ENCODE measurements at regions not wholly inside any gene's neighbourhood (a gene's known extent, or its start where the extent isn't known, plus 50 kb on each side); places are given as distances from the start of the nearest gene placed in this dataset.

DNA sequence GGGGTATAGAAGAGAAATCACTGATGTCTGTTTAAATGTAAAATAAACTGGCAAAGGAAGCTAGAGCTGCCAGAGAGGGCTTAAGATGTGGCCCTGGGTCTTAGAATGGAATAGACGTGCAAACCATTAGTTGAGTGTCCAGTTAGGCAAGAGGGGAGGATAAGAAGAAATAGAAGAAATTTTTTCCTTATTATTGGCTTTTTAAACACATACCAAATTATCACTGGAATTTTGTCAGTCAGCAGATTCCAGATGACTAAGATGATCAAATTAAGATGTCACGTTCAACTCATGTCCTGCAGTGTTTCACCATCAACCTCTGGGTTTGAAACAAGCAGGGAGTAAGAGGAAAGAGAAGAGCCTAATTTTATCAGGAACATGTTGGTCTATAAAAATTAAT, 71.6 kb upstream of the C1orf21 start:
- DNase-seq (ENCODE audit: low read depth in 2 of 2), result peak; percentile 74 to 75

DNA sequence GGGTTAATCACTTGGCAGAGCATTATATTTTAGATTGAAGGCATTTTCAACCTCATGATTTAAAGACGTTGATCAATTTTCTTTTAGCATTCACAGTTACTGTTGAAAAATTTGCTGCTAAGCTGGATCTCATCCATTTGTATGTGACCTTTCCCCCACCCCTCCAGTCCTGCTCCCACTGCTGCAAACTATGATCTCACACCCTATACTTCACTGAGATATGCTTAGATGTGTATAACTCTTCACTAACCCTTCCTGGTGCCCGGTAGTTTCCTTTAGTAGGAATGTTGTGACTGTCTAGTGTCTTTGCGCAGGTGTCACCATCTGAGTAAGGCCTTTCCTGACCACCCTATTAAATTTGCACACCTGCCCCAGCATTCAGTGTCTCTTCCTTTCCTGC, 67.0 kb upstream of the C1orf21 start:
- DNase-seq (ENCODE audit: low read depth in 2 of 2), result no peak

DNA sequence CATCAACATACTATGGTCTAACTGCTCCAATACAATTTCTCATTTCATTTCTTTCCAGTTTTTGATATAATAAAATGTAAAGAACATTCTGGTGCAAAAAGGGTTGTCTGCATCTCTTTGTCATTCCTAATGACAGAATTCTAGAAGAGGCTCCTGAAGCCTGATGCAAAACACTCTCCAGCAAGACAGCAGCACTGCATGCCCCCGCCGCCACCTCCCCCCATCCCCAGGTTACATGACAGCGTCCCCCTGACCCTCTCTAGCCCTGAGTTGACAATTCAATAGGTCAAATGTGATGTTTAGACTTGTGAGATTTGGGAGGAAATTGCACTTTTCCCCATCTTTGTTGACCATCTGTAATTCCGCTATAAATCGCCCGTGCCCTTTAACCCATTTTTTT, 64.6 kb upstream of the C1orf21 start:
- no peak for DNase-seq (ENCODE audit: low read depth in 2 of 2)

DNA sequence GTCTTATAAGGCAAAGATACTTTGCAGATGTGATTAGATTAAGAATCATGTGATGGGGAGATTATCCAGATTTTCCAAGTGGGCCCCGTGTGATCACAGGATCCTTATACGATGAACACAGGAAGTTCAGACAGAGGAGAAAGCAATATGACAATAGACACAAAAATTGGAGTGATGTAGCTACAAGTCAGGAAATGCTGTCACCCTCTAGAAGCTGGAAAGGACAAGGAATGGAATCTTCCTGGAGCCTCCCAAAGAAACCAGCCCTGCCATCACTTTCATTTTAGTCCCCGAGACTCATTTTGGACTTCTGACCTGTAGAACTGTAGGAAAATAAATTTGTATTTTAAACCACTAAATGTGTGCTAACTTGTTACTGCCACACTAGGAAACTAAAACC, 61.9 kb upstream of the C1orf21 start:
- no peak for DNase-seq (ENCODE audit: low read depth in 2 of 2)

DNA sequence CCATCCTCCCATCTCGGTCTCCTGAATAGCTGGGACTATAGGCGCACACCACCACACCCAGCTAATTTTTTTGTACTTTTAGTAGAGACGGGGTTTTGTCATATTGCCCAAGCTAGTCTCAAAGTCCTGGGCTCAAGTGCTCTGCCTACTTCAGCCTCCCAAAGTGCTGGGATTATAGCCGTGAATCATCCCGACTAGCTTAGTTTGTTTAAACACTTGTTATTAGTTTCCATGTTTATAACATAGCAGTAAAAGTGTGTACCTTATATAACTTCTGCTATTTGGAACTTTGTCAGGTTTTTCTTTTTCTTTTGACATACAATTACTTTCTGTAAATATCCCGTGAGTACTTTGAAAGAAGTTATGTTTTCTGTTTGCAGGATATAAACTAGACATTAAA, 60.6 kb upstream of the C1orf21 start:
- DNase-seq (ENCODE audit: low read depth in 2 of 2), result no peak

DNA sequence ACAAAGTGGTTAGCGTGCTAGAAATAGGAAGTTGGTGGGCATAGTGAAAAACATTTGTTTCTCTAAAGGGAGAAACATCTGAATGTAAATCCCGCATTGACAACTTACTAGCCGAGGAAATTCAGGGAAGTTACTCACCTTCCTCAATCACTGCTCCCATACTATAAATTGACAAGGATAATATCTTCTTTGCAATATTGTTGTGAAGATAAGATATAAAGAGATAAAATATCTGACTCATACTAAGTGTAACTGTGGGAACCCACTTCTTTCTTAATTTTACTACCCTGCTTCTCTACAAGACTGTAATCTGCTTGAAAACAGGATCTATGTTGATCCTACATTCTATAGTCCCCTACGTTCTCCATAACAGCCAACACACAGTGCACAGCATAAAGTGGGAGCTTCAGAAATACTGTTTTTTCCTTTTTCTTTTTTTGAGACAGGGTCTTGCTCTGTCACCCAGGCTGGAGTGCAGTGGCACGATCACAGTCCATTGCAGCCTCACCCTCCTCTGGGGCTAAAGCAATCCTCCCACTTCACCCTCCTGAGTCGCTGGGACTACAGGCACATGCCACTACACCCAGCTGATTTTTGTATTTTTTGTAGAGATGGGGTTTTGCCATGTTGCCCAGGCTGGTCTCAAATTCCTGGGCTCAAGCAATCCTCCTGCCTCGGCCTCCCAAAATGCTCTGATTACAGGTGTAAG, 57.4 kb upstream of the C1orf21 start:
- no peak for DNase-seq (ENCODE audit: low read depth in 2 of 2)

DNA sequence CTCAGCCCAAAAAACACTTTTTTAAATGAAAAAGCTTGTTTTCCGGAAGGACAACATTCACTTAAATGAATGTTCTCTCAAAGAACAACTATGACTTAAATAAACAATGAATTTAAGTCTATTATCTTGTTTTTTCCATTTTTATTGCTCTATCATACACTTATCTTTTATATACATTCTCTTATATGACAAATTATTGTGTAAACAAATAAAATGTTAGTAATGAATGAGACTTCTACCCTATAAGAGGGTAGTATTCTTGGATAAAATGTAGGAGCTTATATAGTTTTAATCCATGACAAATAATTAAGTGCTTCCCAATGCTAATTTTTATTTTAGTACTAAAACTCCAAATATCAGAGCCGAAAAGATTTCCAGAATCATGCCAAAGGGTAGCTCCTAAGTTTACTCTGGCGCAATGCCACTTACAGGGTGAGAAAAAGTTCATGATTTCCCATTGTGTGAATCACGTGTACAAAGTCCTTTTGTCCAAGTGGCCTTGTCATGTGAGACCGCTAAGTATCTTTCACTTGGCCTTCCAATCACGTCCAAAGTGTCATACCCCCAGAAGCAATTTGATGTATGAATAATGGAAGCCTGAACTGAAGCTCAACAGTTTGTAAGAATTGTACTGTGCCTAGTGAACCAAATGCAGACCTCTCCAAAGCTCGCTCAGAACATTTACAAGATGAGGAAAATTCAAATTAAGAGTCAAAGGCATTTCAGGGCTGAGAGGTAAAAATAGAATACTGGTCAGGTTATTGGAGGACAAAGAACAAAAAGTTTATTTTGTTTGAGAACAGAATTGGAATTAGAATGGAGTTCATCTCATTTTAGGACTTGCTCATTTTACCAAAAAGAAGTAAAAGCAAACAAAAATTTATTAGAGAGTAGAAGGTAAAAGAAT, 56.6 kb upstream of the C1orf21 start:
- DNase-seq (ENCODE audit: low read depth in 2 of 2), result no peak

DNA sequence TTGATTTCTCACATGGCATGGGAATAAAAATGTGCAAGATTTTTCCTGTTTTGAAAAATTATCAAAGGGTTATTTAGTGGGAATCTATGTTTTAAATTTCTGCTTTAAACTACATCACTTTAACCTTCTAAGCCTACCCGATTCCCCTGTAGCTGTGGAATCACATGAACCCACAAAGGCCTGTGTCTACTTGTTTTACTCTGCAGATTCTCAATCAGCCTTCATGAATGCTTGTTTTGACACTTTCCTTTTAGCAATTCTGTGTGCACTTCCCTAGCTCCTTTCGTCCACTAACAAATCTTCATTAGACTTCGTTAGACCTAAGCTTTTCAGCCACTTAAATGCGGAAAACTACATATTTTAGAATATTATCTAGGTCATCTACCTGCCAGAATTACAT, 56.0 kb upstream of the C1orf21 start:
- no peak for DNase-seq (ENCODE audit: low read depth in 2 of 2)

Data from fibroblast of skin of left quadriceps (primary cell).